Cardiac muscle cell (in vitro differentiated cells and primary cell): ENCODE measurements at regions not wholly inside any gene's neighbourhood (a gene's known extent, or its start where the extent isn't known, plus 50 kb on each side); places are given as distances from the start of the nearest gene placed in this dataset.

Experiments
- DNase-seq, 2 donors: peaks; one replicate each; pipeline versions ENCODE4 v3.0.0 to v3.0.0-alpha.2; 2010 to 2017; ENCODE audit warnings: low read depth in 1 of 2, low spot score in 1 of 2
- H3K27ac ChIP-seq: fragments of 200-600 bp; sonication (generic); 2 replicates; pipeline ENCODE4 v1.5.1; 2016
- H3K27me3 ChIP-seq: fragments of 200-600 bp; sonication (generic); 2 replicates; pipeline ENCODE4 v1.6.0; 2016; ENCODE audit warnings: control low read depth
- H3K36me3 ChIP-seq: fragments of 200-600 bp; sonication (generic); 2 replicates; pipeline ENCODE4 v1.5.1; 2016; ENCODE audit warnings: control low read depth
- H3K4me1 ChIP-seq: fragments of 200-600 bp; sonication (generic); 2 replicates; pipeline ENCODE4 v1.8.1; 2017; ENCODE audit warnings: low read depth, mild to moderate bottlenecking, mixed run types
- H3K4me3 ChIP-seq: fragments of 200-600 bp; sonication (generic); 2 replicates; pipeline ENCODE4 v1.5.1; 2016; ENCODE audit warnings: mild to moderate bottlenecking
- H3K9me3 ChIP-seq: fragments of 200-600 bp; sonication (generic); 2 replicates; pipeline ENCODE4 v1.5.1; 2017; ENCODE audit warnings: low read depth, mild to moderate bottlenecking, control low read depth
- CTCF ChIP-seq: IDR thresholded peaks from 2 replicates; pipeline ENCODE4 v1.5.1; 2012; ENCODE audit warnings: low read depth, mild to moderate bottlenecking, low read length

DNA sequence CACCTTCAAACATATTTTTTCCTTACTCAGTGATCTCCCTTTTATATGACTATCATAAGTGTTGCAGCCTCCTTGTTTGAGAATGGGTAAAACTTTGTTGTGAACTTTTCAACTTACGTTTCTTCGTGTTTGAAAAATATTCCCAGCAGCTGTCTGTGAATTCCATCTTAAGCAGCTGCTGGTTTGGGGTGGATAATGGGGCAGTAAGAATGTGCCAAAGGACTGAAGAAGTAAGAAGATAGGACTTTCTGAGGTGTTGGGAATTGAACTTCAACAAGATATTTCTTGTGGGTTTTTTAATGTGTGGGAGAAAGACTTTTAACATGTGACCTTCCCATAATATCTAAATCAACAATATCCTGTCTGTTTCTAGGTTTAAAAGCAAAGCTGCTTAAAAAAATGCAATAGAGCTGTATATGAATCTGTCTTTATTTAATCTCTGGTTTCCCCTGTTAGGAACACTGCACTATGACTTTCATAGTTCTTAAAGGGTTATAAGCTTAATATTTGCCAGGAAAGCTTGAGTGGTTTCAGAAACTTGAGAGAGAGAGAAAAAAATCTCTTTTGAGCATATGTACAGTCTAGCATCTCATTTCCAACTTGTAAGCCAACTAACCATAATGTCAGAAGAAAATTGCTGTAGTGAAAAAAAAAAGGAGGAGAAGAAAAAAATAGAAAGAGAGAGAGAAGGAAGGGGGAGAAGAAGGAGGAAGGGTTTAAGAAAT is 1659.2 kb upstream of the FLRT2 start:
- TF ChIP-seq CTCF = no peak
- no peaks in the 10 kb centered on the region for H3K9me3 ChIP-seq
- DNase-seq = no peak
- H3K4me3 ChIP-seq = no peak overlapping the region
- no peaks in the 10 kb centered on the region for H3K27me3 ChIP-seq
- H3K36me3 ChIP-seq = no peaks in the 10 kb centered on the region
- no peaks in the 10 kb centered on the region for H3K4me1 ChIP-seq
- no peak overlapping the region for H3K27ac ChIP-seq

DNA sequence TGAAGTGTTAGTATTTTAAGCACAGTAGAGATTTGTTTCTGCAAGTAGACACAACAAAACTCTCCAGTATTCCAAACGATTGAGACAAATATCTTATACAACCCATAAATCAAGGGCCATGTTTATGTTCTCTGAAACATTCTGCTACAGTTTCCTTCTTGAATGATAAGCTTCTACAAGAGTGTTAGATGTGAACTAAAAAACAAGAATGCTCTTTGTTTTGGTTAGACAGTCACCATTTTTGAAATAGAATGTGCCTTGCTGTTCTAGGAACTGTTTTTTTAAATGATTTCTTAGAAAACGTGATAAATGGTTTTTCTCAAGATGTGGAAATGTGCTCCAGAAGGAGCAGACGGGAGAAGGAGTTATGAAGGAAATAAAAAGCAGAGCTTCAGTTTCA is 1656.3 kb upstream of the FLRT2 start:
- H3K9me3 ChIP-seq = no peaks in the 10 kb centered on the region
- no peak for DNase-seq
- no peak for TF ChIP-seq CTCF

DNA sequence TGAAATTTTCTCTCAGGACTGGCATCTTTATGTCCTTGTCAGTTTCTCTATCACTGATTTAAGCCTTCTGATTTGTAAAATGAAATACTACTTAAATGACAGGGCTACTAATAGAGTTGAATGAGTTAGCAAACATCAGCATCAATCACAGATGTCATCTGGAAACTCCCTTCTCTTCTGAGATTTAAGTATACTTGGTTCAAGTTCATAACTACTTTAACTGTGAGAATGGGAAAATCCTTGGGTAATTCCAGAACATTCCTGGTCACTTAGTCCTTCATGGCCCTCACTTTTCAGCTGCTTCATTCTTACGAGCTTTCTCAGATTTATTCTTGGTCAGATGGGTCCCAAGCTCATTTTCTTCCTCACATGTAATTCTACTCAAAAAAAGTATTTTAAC is 1655.3 kb upstream of the FLRT2 start:
- no peaks in the 10 kb centered on the region for H3K27me3 ChIP-seq
- H3K4me3 ChIP-seq = no peak overlapping the region
- H3K36me3 ChIP-seq = no peaks in the 10 kb centered on the region
- no peak overlapping the region for H3K27ac ChIP-seq
- H3K4me1 ChIP-seq = no peaks in the 10 kb centered on the region
- no peak for TF ChIP-seq CTCF
- no peaks in the 10 kb centered on the region for H3K9me3 ChIP-seq
- no peak for DNase-seq

More for the DNA sequence above, 1656.3 kb upstream of the FLRT2 start:
- no peak overlapping the region for H3K4me3 ChIP-seq
- no peak overlapping the region for H3K27ac ChIP-seq
- no peaks in the 10 kb centered on the region for H3K27me3 ChIP-seq
- no peaks in the 10 kb centered on the region for H3K4me1 ChIP-seq
- no peaks in the 10 kb centered on the region for H3K36me3 ChIP-seq

GRCh38 chr14:83883732-83884131 is 1646.2 kb upstream of the FLRT2 start:
- H3K4me3 ChIP-seq = no peak overlapping the region
- peak in 1 of 2 donors; percentile 0 for DNase-seq
- no peaks in the 10 kb centered on the region for H3K9me3 ChIP-seq
- no peaks in the 10 kb centered on the region for H3K36me3 ChIP-seq
- no peaks in the 10 kb centered on the region for H3K4me1 ChIP-seq
- H3K27ac ChIP-seq = no peak overlapping the region
- no peak for TF ChIP-seq CTCF
- no peaks in the 10 kb centered on the region for H3K27me3 ChIP-seq

- H3K4me1 ChIP-seq = no peaks in the 10 kb centered on the region
- no peak overlapping the region for H3K4me3 ChIP-seq
- H3K36me3 ChIP-seq = no peaks in the 10 kb centered on the region
- no peaks in the 10 kb centered on the region for H3K9me3 ChIP-seq
- DNase-seq = no peak
- H3K27me3 ChIP-seq = no peaks in the 10 kb centered on the region
- H3K27ac ChIP-seq = no peak overlapping the region
- TF ChIP-seq CTCF = no peak
Observed at GRCh38 chr14:83885837-83886293, 1644.1 kb upstream of the FLRT2 start.

DNA sequence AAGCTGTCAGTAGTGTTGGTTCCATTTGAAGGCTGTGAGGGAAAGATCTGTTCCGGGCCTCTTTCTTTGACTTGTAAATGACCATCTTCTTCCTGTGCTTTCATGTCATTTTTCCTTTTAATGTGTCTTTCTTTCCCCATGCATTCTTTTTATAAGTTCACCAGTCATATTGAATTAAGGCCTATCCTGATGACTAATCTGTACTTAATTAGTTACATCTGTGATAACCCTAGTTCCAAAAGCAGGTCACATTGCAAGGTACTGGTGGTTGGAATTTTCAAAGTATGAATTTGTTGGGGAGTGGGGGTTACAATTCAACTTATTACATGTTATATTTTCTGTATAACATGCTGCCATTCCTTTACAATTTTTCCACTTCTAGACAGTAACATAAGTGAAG is 1642.1 kb upstream of the FLRT2 start:
- H3K4me3 ChIP-seq = no peak overlapping the region
- TF ChIP-seq CTCF = no peak
- no peak for DNase-seq
- no peaks in the 10 kb centered on the region for H3K36me3 ChIP-seq
- H3K27me3 ChIP-seq = no peaks in the 10 kb centered on the region
- H3K4me1 ChIP-seq = no peaks in the 10 kb centered on the region
- H3K9me3 ChIP-seq = no peaks in the 10 kb centered on the region
- no peak overlapping the region for H3K27ac ChIP-seq
